22Rv1 (cell line): ENCODE measurements at regions not wholly inside any gene's neighbourhood (a gene's known extent, or its start where the extent isn't known, plus 50 kb on each side); places are given as distances from the start of the nearest gene placed in this dataset.

Experiments used
- H3K27ac ChIP-seq: fragments of 450-650 bp; 2 replicates; pipeline ENCODE4 v1.5.1; 2017
- CTCF ChIP-seq: fragments of 450-650 bp; IDR thresholded peaks from 2 replicates; pipeline ENCODE4 v1.5.1; 2017; ENCODE audit warnings: mild to moderate bottlenecking
- ZFX ChIP-seq: fragments of 450-650 bp; IDR thresholded peaks from 2 replicates; pipeline ENCODE4 v1.6.1; 2017; ENCODE audit warnings: antibody characterized with exemption, borderline replicate concordance

- H3K27ac ChIP-seq = no peak overlapping the region
- TF ChIP-seq ZFX (no peak), CTCF (no peak)
Observed at GRCh38 chr12:92077530-92077929, 68.1 kb downstream of the BTG1 start.

GRCh38 chr12:92076101-92076500 is 69.5 kb downstream of the BTG1 start:
- TF ChIP-seq CTCF = no peak
- TF ChIP-seq ZFX = no peak
- H3K27ac ChIP-seq = no peak overlapping the region

- H3K27ac ChIP-seq = no peak overlapping the region
- no peak for TF ChIP-seq CTCF
- no peak for TF ChIP-seq ZFX
Observed at GRCh38 chr12:92075425-92075914, 70.2 kb downstream of the BTG1 start.

GRCh38 chr12:92074889-92075288 is 70.8 kb downstream of the BTG1 start:
- no peak for TF ChIP-seq ZFX
- no peak for TF ChIP-seq CTCF
- H3K27ac ChIP-seq = no peak overlapping the region

GRCh38 chr12:92073094-92073493 is 72.6 kb downstream of the BTG1 start:
- H3K27ac ChIP-seq = no peak overlapping the region
- TF ChIP-seq ZFX (no peak), CTCF (no peak)

GRCh38 chr12:92072112-92072511 is 73.5 kb downstream of the BTG1 start:
- TF ChIP-seq ZFX (no peak), CTCF (no peak)
- peak overlapping the region; percentile 89; the same call in 1 of the 2 replicates for H3K27ac ChIP-seq

GRCh38 chr12:92070864-92071445 is 74.7 kb downstream of the BTG1 start:
- TF ChIP-seq CTCF (no peak), ZFX (no peak)
- H3K27ac ChIP-seq = peak overlapping the region; percentile 89
